Ascending aorta (tissue), 2 donors: ENCODE measurements at regions not wholly inside any gene's neighbourhood (a gene's known extent, or its start where the extent isn't known, plus 50 kb on each side); places are given as distances from the start of the nearest gene placed in this dataset.
A peak's percentile ranks its signal among the peaks of the same experiment; 100 is the strongest.
"Not testable (repeated sequence)": the region's sequence is repeated elsewhere in the genome, so short reads cannot be mapped to it uniquely, and the experiment has no call there.

Experiments used
- DNase-seq, 2 donors: peaks; one replicate each; pipeline ENCODE4 v3.0.0-alpha.2; 2019; ENCODE audit warnings: low spot score in 2 of 2
- H3K27ac ChIP-seq, 2 donors: fragments of 200-600 bp; sonication (generic); one replicate each; pipeline ENCODE4 v1.5.1; 2016 to 2017; ENCODE audit warnings: mild to moderate bottlenecking in 1 of 2
- H3K27me3 ChIP-seq: fragments of 200-600 bp; sonication (generic); one replicate; pipeline ENCODE4 v1.5.1; 2017
- H3K36me3 ChIP-seq, 2 donors: fragments of 200-600 bp; sonication (generic); one replicate each; pipeline ENCODE4 v1.5.1; 2016
- H3K4me1 ChIP-seq, 2 donors: fragments of 200-600 bp; sonication (generic); one replicate each; pipeline ENCODE4 v1.5.1; 2016 to 2017; ENCODE audit warnings: mild to moderate bottlenecking in 1 of 2
- H3K4me3 ChIP-seq, 2 donors: fragments of 200-600 bp; sonication (generic); one replicate each; pipeline ENCODE4 v1.5.1; 2016 to 2017; ENCODE audit warnings: mild to moderate bottlenecking in 1 of 2
- H3K9me3 ChIP-seq, 2 donors: fragments of 200-600 bp; sonication (generic); one replicate each; pipeline ENCODE4 v1.5.1; 2016
- CTCF ChIP-seq, 3 experiments: fragments of 200-600 bp in 2 of 3; fragments of 450-650 bp in 1 of 3; sonication (generic) in 2 of 3; IDR thresholded peaks; one replicate each; pipeline ENCODE4 v1.5.1; 2016 to 2019; ENCODE audit warnings: antibody characterized with exemption in 3 of 3, mild to moderate bottlenecking in 1 of 3, moderate library complexity in 1 of 3
- intact Hi-C: fragments of 100-400 bp; cut with DNase I; formaldehyde crosslinking; loops from one replicate; pipeline ENCODE4 v1.15.1; 2023

- intact Hi-C loops, result loop anchor here (10.0 kb wide), 1 partner anchor 64 kb away; no protein-coding TSS in a partner anchor
- H3K27ac ChIP-seq, result no peak overlapping the region
- TF ChIP-seq CTCF (IDR thresholded peaks at IDR 0.05), result no peak
- no peaks in the 10 kb centered on the region for H3K9me3 ChIP-seq
- no peaks in the 10 kb centered on the region for H3K27me3 ChIP-seq
- no peaks in the 10 kb centered on the region for H3K4me1 ChIP-seq
- H3K36me3 ChIP-seq, result no peaks in the 10 kb centered on the region
- H3K4me3 ChIP-seq, result no peak overlapping the region
- no peak for DNase-seq
Observed at GRCh38 chrX:85570496-85570895, 191.0 kb upstream of the POF1B start.

GRCh38 chrX:85569686-85570085 lies 190.2 kb upstream of the POF1B start:
- no peaks in the 10 kb centered on the region for H3K27me3 ChIP-seq

GRCh38 chrX:85569096-85569495 lies 189.6 kb upstream of the POF1B start:
- H3K27me3 ChIP-seq, result no peaks in the 10 kb centered on the region
- no peaks in the 10 kb centered on the region for H3K4me1 ChIP-seq
- DNase-seq, result no peak
- intact Hi-C loops, result no loop called here
- H3K27ac ChIP-seq, result no peak overlapping the region
- no peak overlapping the region for H3K4me3 ChIP-seq
- H3K36me3 ChIP-seq, result no peaks in the 10 kb centered on the region
- no peaks in the 10 kb centered on the region for H3K9me3 ChIP-seq
- no peak for TF ChIP-seq CTCF (IDR thresholded peaks at IDR 0.05)

More at GRCh38 chrX:85569686-85570085, 190.2 kb upstream of the POF1B start:
- Histone ChIP-seq H3K4me3 (no peak overlapping the region), H3K9me3 (no peaks in the 10 kb centered on the region), H3K4me1 (no peaks in the 10 kb centered on the region), H3K36me3 (no peaks in the 10 kb centered on the region), H3K27ac (no peak overlapping the region)
- DNase-seq, result no peak
- intact Hi-C loops, result loop anchor here (10.0 kb wide), 1 partner anchor 65 kb away; no protein-coding TSS in a partner anchor
- TF ChIP-seq CTCF (IDR thresholded peaks at IDR 0.05), result no peak

- Histone ChIP-seq H3K27ac (no peak overlapping the region), H3K4me3 (no peak overlapping the region), H3K9me3 (no peaks in the 10 kb centered on the region), H3K4me1 (no peaks in the 10 kb centered on the region), H3K27me3 (no peaks in the 10 kb centered on the region), H3K36me3 (no peaks in the 10 kb centered on the region)
- no peak for DNase-seq
- intact Hi-C loops, result no loop called here
- TF ChIP-seq CTCF (IDR thresholded peaks at IDR 0.05), result no peak
Observed at GRCh38 chrX:85561231-85561630, 181.8 kb upstream of the POF1B start.

GRCh38 chrX:85544609-85545008 lies 165.1 kb upstream of the POF1B start:
- no peak overlapping the region for H3K4me3 ChIP-seq
- DNase-seq, result no peak
- peak overlapping the region in 1 of 2 donors; percentile 19 for H3K27ac ChIP-seq
- TF ChIP-seq CTCF (IDR thresholded peaks at IDR 0.05), result peak; percentile 6 to 50 (median 36)
- no peaks in the 10 kb centered on the region for H3K27me3 ChIP-seq
- H3K9me3 ChIP-seq, result no peaks in the 10 kb centered on the region
- intact Hi-C loops, result loop anchor here (5.0 to 10.0 kb wide), 2 partner anchors 432 to 460 kb away; no protein-coding TSS in a partner anchor
- no peaks in the 10 kb centered on the region for H3K4me1 ChIP-seq
- no peaks in the 10 kb centered on the region for H3K36me3 ChIP-seq

- no peak overlapping the region for H3K4me3 ChIP-seq
- no peaks in the 10 kb centered on the region for H3K27me3 ChIP-seq
- H3K27ac ChIP-seq, result peak overlapping the region in 1 of 2 donors; percentile 19
- intact Hi-C loops, result loop anchor here (10.0 kb wide), 1 partner anchor 459 kb away; no protein-coding TSS in a partner anchor
- no peak for TF ChIP-seq CTCF (IDR thresholded peaks at IDR 0.05)
- H3K9me3 ChIP-seq, result no peaks in the 10 kb centered on the region
- no peak for DNase-seq
- no peaks in the 10 kb centered on the region for H3K4me1 ChIP-seq
- H3K36me3 ChIP-seq, result no peaks in the 10 kb centered on the region
Observed at GRCh38 chrX:85543866-85544265, 164.4 kb upstream of the POF1B start.

GRCh38 chrX:85529141-85529540 lies 149.7 kb upstream of the POF1B start:
- H3K36me3 ChIP-seq, H3K9me3 ChIP-seq, DNase-seq, H3K27ac ChIP-seq, H3K4me1 ChIP-seq, H3K27me3 ChIP-seq, H3K4me3 ChIP-seq, intact Hi-C loops: not testable (repeated sequence)
